ENCODE measurements at regions not wholly inside any gene's neighbourhood (a gene's known extent, or its start where the extent isn't known, plus 50 kb on each side); places are given as distances from the start of the nearest gene placed in this dataset.

GRCh38 chr2:21277068-21278056 is 153.6 kb downstream of the TDRD15 start:
- ChIA-PET CTCF (ENCODE audit: low intra/inter-chr PET ratio, low total read pairs) (no interaction called here), POLR2A (no interaction called here)
- intact Hi-C loops (cut with micrococcal nuclease; ENCODE audit: unreplicated experiment) = no loop called here
- H3K4me1 ChIP-seq (ENCODE audit: insufficient read depth, low read length) = no peaks in the 10 kb centered on the region
- H3K4me2 ChIP-seq (ENCODE audit: low read depth, low read length) = no peak overlapping the region
- H3K79me2 ChIP-seq (ENCODE audit: insufficient read depth, low read length) = no peaks in the 10 kb centered on the region
- no peak overlapping the region for H2AFZ ChIP-seq (ENCODE audit: low read length)
- no peaks in the 10 kb centered on the region for H3K9me3 ChIP-seq (ENCODE audit: low read length)
- peaks cover 4 to 41% of the 10 kb centered on the region in 2 experiments; a peak in 4 of 5 replicates for H3K27me3 ChIP-seq (ENCODE audit: control insufficient read depth in 1 of 2, insufficient read depth in 2 of 2, low read length in 2 of 2)
- H3K27ac ChIP-seq (ENCODE audit: extremely low read length, insufficient read depth, low read length) = no peak overlapping the region
- DNase-seq (ENCODE audit: low spot score) = no peak
- no peak for FAIRE-seq
- TF ChIP-seq BCL6 (CRISPR knock-in tag; IDR thresholded peaks at IDR 0.05) = peak; percentile 60
- TF ChIP-seq GATA4 (IDR thresholded peaks at IDR 0.05; ENCODE audit: borderline replicate concordance, low read depth) = no peak
- no peak overlapping the region for H3K4me3 ChIP-seq (replicated peaks in 1 of 3; ENCODE audit: insufficient read depth in 1 of 3, low read depth in 2 of 3, low read length in 3 of 3)
- WGBS (ENCODE audit: low lambda C conversion rate) = 26% methylated on average over 9 of the region's 9 CpGs
- H3K9ac ChIP-seq (ENCODE audit: insufficient read depth, low read depth, low read length) = no peak overlapping the region
- H4K20me1 ChIP-seq (ENCODE audit: insufficient read depth, low read length) = no peaks in the 10 kb centered on the region
- BruUV-seq (replicated peaks) = no TSS peak
- in situ Hi-C loops (cut with HindIII; ENCODE audit: extremely low pct_ligation_motif_present, low pct_unique_long_range_greater_than_20kb) = no loop called here
- no peak for ATAC-seq
- no peaks in the 10 kb centered on the region for H3K36me3 ChIP-seq (replicated peaks in 1 of 2; ENCODE audit: control insufficient read depth in 1 of 2, insufficient read depth in 2 of 2, low read length in 2 of 2)

- peaks cover 0 to 37% of the 10 kb centered on the region in 2 experiments; a peak in 4 of 5 replicates for H3K27me3 ChIP-seq (ENCODE audit: control insufficient read depth in 1 of 2, insufficient read depth in 2 of 2, low read length in 2 of 2)
- no peak for DNase-seq (ENCODE audit: low spot score)
- no peaks in the 10 kb centered on the region for H3K79me2 ChIP-seq (ENCODE audit: insufficient read depth, low read length)
- ATAC-seq = no peak
- no peaks in the 10 kb centered on the region for H4K20me1 ChIP-seq (ENCODE audit: insufficient read depth, low read length)
- H2AFZ ChIP-seq (ENCODE audit: low read length) = no peak overlapping the region
- H3K4me1 ChIP-seq (ENCODE audit: insufficient read depth, low read length) = no peaks in the 10 kb centered on the region
- H3K36me3 ChIP-seq (replicated peaks in 1 of 2; ENCODE audit: control insufficient read depth in 1 of 2, insufficient read depth in 2 of 2, low read length in 2 of 2) = no peaks in the 10 kb centered on the region
- WGBS (ENCODE audit: low lambda C conversion rate) = 6% methylated on average over 5 of the region's 5 CpGs
- ChIA-PET CTCF (ENCODE audit: low intra/inter-chr PET ratio, low total read pairs) (no interaction called here), POLR2A (no interaction called here)
- no peak overlapping the region for H3K4me2 ChIP-seq (ENCODE audit: low read depth, low read length)
- no peak overlapping the region for H3K9ac ChIP-seq (ENCODE audit: insufficient read depth, low read depth, low read length)
- no peak overlapping the region for H3K4me3 ChIP-seq (replicated peaks in 1 of 3; ENCODE audit: insufficient read depth in 1 of 3, low read depth in 2 of 3, low read length in 3 of 3)
- in situ Hi-C loops (cut with HindIII; ENCODE audit: extremely low pct_ligation_motif_present, low pct_unique_long_range_greater_than_20kb) = no loop called here
- intact Hi-C loops (cut with micrococcal nuclease; ENCODE audit: unreplicated experiment) = no loop called here
- no peaks in the 10 kb centered on the region for H3K9me3 ChIP-seq (ENCODE audit: low read length)
- no peak for FAIRE-seq
- H3K27ac ChIP-seq (ENCODE audit: extremely low read length, insufficient read depth, low read length) = no peak overlapping the region
- no TSS peak for BruUV-seq (replicated peaks)
- no peak for TF ChIP-seq ZNF605 (CRISPR knock-in tag; IDR thresholded peaks at IDR 0.05)
- no peak for TF ChIP-seq ZNF253 (CRISPR knock-in tag; IDR thresholded peaks at IDR 0.05; ENCODE audit: borderline replicate concordance)
- no peak for TF ChIP-seq PTBP1 (IDR thresholded peaks at IDR 0.05; ENCODE audit: low read depth, low read length, poor library complexity, severe bottlenecking)
- no peak for TF ChIP-seq CENPX (CRISPR knock-in tag; IDR thresholded peaks at IDR 0.05)
- no peak for TF ChIP-seq MIXL1 (CRISPR knock-in tag; IDR thresholded peaks at IDR 0.05)
- no peak for TF ChIP-seq TRIM24 (CRISPR knock-in tag; IDR thresholded peaks at IDR 0.05)
- no peak for TF ChIP-seq ZNF256 (CRISPR knock-in tag; conservative IDR thresholded peaks at IDR 0.05)
- TF ChIP-seq, protein P1, sequence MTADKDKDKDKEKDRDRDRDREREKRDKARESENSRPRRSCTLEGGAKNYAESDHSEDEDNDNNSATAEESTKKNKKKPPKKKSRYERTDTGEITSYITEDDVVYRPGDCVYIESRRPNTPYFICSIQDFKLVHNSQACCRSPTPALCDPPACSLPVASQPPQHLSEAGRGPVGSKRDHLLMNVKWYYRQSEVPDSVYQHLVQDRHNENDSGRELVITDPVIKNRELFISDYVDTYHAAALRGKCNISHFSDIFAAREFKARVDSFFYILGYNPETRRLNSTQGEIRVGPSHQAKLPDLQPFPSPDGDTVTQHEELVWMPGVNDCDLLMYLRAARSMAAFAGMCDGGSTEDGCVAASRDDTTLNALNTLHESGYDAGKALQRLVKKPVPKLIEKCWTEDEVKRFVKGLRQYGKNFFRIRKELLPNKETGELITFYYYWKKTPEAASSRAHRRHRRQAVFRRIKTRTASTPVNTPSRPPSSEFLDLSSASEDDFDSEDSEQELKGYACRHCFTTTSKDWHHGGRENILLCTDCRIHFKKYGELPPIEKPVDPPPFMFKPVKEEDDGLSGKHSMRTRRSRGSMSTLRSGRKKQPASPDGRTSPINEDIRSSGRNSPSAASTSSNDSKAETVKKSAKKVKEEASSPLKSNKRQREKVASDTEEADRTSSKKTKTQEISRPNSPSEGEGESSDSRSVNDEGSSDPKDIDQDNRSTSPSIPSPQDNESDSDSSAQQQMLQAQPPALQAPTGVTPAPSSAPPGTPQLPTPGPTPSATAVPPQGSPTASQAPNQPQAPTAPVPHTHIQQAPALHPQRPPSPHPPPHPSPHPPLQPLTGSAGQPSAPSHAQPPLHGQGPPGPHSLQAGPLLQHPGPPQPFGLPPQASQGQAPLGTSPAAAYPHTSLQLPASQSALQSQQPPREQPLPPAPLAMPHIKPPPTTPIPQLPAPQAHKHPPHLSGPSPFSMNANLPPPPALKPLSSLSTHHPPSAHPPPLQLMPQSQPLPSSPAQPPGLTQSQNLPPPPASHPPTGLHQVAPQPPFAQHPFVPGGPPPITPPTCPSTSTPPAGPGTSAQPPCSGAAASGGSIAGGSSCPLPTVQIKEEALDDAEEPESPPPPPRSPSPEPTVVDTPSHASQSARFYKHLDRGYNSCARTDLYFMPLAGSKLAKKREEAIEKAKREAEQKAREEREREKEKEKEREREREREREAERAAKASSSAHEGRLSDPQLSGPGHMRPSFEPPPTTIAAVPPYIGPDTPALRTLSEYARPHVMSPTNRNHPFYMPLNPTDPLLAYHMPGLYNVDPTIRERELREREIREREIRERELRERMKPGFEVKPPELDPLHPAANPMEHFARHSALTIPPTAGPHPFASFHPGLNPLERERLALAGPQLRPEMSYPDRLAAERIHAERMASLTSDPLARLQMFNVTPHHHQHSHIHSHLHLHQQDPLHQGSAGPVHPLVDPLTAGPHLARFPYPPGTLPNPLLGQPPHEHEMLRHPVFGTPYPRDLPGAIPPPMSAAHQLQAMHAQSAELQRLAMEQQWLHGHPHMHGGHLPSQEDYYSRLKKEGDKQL (CRISPR knock-in tag; IDR thresholded peaks at IDR 0.05; ENCODE audit: low read depth) = no peak
- TF ChIP-seq ZFYVE20 (CRISPR knock-in tag; IDR thresholded peaks at IDR 0.05; ENCODE audit: borderline replicate concordance, low read depth) = no peak
- no peak for TF ChIP-seq SP140L (CRISPR knock-in tag; IDR thresholded peaks at IDR 0.05; ENCODE audit: borderline replicate concordance)
These were observed 155.8 kb downstream of the TDRD15 start for GRCh38 chr2:21279525-21279924.

Measured in HepG2 (cell line).